Lung (tissue), 11 donors: ENCODE measurements at regions not wholly inside any gene's neighbourhood (a gene's known extent, or its start where the extent isn't known, plus 50 kb on each side); places are given as distances from the start of the nearest gene placed in this dataset.

Source experiments
- ATAC-seq: fragments of 200-7000 bp; cut with Tn5 transposase; one replicate; pipeline ENCODE4 v1.9.1; 2020; ENCODE audit warnings: moderate number of reproducible peaks; ENCODE audit not compliant: insufficient read depth, low FRiP score
- DNase-seq, 3 donors: peaks; one replicate each; pipeline ENCODE4 v3.0.0-alpha.2; 2013 to 2017
- H3K27ac ChIP-seq, 2 donors: one replicate each; pipeline ENCODE4 v1.5.1; 2013; ENCODE audit warnings: mild to moderate bottlenecking in 2 of 2, moderate library complexity in 2 of 2, control low read depth in 1 of 2, inconsistent platforms in 1 of 2, low read depth in 1 of 2, low read length in 1 of 2
- H3K27me3 ChIP-seq, 3 donors: one replicate each; pipeline ENCODE4 v1.5.1; 2013; ENCODE audit warnings: low read length in 2 of 3; ENCODE audit not compliant: control insufficient read depth in 3 of 3, insufficient read depth in 3 of 3
- H3K36me3 ChIP-seq, 4 donors: one replicate each; pipeline ENCODE4 v1.5.1; 2013; ENCODE audit warnings: low read length in 4 of 4, mild to moderate bottlenecking in 1 of 4, moderate library complexity in 1 of 4; ENCODE audit not compliant: control insufficient read depth in 4 of 4, insufficient read depth in 4 of 4
- H3K4me1 ChIP-seq, 5 donors: one replicate each; pipeline ENCODE4 v1.5.1; 2013; ENCODE audit warnings: low read length in 5 of 5, mild to moderate bottlenecking in 2 of 5, moderate library complexity in 1 of 5; ENCODE audit not compliant: control insufficient read depth in 5 of 5, insufficient read depth in 5 of 5
- H3K4me3 ChIP-seq: one replicate; pipeline ENCODE4 v1.5.1; 2013; ENCODE audit warnings: mild to moderate bottlenecking, control low read depth, moderate library complexity
- H3K9ac ChIP-seq, 2 donors: one replicate each; pipeline ENCODE4 v1.5.1; 2013; ENCODE audit warnings: low read length in 2 of 2, control low read depth in 1 of 2; ENCODE audit not compliant: insufficient read depth in 1 of 2
- H3K9me3 ChIP-seq, 4 donors: one replicate each; pipeline ENCODE4 v1.5.1; 2013; ENCODE audit warnings: low read length in 3 of 4, mild to moderate bottlenecking in 1 of 4, moderate library complexity in 1 of 4; ENCODE audit not compliant: control insufficient read depth in 4 of 4, insufficient read depth in 3 of 4
- CTCF ChIP-seq: IDR thresholded peaks from 2 replicates; pipeline ENCODE4 v1.5.1; 2012; ENCODE audit warnings: mild to moderate bottlenecking; ENCODE audit errors: control extremely low read depth, extremely low read depth
- WGBS, 2 donors: extraction: QIAGEN DNeasy Blood & Tissue Kit; methylation state at CpG; one replicate each; pipeline ENCODE4 v1.1.7; 2013; 5-methylcytosine and 5-hydroxymethylcytosine counted together
- donor health status: control.
- donor health status: control.
- donor health status: Bipolar disorder and iron deficiency.
- donor health status: healthy.
- donor health status: DM: yes; HTN: yes; CAD: no.

GRCh38 chr11:134683860-134684259 is 271.8 kb upstream of the B3GAT1 start:
- H3K4me1 ChIP-seq: no peaks in the 10 kb centered on the region
- ATAC-seq: no peak
- H3K4me3 ChIP-seq: no peak overlapping the region
- no peaks in the 10 kb centered on the region for H3K36me3 ChIP-seq
- peaks cover 0 to under 1% (median 0%) of the 10 kb centered on the region in 3 donors for H3K27me3 ChIP-seq
- no peak for TF ChIP-seq CTCF
- 89 to 93% methylated on average over 6 of the region's 6 CpGs for WGBS, 2 donors
- peaks cover 0 to 2% (median 0%) of the 10 kb centered on the region in 4 donors for H3K9me3 ChIP-seq
- H3K9ac ChIP-seq: no peak overlapping the region
- no peak overlapping the region for H3K27ac ChIP-seq
- no peak for DNase-seq

GRCh38 chr11:134682577-134682976 is 270.5 kb upstream of the B3GAT1 start:
- H3K36me3 ChIP-seq: no peaks in the 10 kb centered on the region
- ATAC-seq (no peak), DNase-seq (no peak)
- no peak overlapping the region for H3K9ac ChIP-seq
- H3K27me3 ChIP-seq: no peaks in the 10 kb centered on the region
- WGBS, 2 donors: 89 to 90% methylated on average over 12 of the region's 12 CpGs
- TF ChIP-seq CTCF: no peak
- H3K4me3 ChIP-seq: no peak overlapping the region
- H3K27ac ChIP-seq: no peak overlapping the region
- peaks cover 0 to 4% (median 0%) of the 10 kb centered on the region in 4 donors for H3K9me3 ChIP-seq
- no peaks in the 10 kb centered on the region for H3K4me1 ChIP-seq

- DNase-seq: no peak
- Histone ChIP-seq H3K27me3 (no peaks in the 10 kb centered on the region), H3K4me3 (no peak overlapping the region), H3K9me3 (peaks cover 0 to 7% (median 0%) of the 10 kb centered on the region in 4 donors), H3K36me3 (no peaks in the 10 kb centered on the region), H3K9ac (no peak overlapping the region), H3K27ac (no peak overlapping the region), H3K4me1 (no peaks in the 10 kb centered on the region)
- no peak for ATAC-seq
- no peak for TF ChIP-seq CTCF
- WGBS, 2 donors: 90 to 91% methylated on average over 2 of the region's 2 CpGs
Measured at GRCh38 chr11:134679592-134679991, 267.6 kb upstream of the B3GAT1 start.

GRCh38 chr11:134678744-134679143 is 266.7 kb upstream of the B3GAT1 start:
- no peak for ATAC-seq
- no peaks in the 10 kb centered on the region for H3K36me3 ChIP-seq
- TF ChIP-seq CTCF: no peak
- H3K27me3 ChIP-seq: no peaks in the 10 kb centered on the region
- H3K9me3 ChIP-seq: peaks cover 0 to 7% (median 0%) of the 10 kb centered on the region in 4 donors
- no peak overlapping the region for H3K27ac ChIP-seq
- H3K4me3 ChIP-seq: no peak overlapping the region
- no peak overlapping the region for H3K9ac ChIP-seq
- 66 to 80% methylated on average over 3 of the region's 3 CpGs for WGBS, 2 donors
- DNase-seq: no peak
- no peaks in the 10 kb centered on the region for H3K4me1 ChIP-seq
